ENCODE measurements at regions not wholly inside any gene's neighbourhood (a gene's known extent, or its start where the extent isn't known, plus 50 kb on each side); places are given as distances from the start of the nearest gene placed in this dataset.

GRCh38 chr11:92886243-92886905, 83.1 kb upstream of the MTNR1B start:
- peak; percentile 63 for DNase-seq

GRCh38 chr11:92888696-92889095, 80.8 kb upstream of the MTNR1B start:
- peak; percentile 4 for DNase-seq

- DNase-seq, result no peak
Observed at GRCh38 chr11:92890846-92891245, 78.6 kb upstream of the MTNR1B start.

DNA sequence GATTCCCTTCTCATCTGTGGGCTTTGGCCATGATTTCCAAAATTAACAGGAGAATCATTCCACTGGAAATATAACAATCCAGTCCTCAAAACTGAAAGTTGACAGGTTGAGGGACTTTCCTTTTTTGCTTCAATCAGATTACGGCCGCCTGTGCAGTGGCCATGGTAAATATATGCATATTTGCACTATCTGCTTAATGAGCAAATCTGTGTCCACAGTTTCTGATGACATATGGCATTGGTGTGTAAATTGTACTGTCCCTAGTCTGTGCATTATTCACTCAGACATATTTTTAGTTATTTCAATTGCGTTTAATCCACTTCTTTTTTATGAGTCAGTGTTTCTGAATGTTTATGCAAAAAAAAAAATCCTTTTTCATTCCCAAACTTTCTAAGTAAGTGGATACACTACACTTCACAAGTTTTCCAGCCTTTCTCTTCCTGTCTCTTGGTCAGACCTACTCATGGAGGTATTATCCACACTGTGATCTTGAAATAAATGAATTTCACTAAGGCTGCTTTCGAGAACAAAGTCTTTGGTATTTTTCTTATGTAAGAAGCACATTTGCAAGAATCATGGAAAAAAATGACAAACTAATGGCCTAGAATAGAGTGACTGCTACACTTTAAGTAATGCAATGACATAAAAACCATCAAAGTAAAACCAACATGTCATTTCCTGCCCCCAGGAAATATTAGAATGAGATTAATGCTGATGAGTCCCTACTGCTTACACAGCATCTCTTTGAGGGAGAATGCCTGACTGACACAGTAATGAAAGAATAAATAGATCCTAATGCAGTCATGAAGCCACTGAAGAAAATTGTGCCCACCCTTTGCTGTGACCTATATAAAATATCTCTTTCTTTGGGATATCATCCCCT, 76.4 kb upstream of the MTNR1B start:
- no peak for DNase-seq

- no peak for DNase-seq
Observed at GRCh38 chr11:92894197-92894596, 75.3 kb upstream of the MTNR1B start.

- DNase-seq, result no peak
Observed at GRCh38 chr11:92897487-92897886, 72.0 kb upstream of the MTNR1B start.

DNA sequence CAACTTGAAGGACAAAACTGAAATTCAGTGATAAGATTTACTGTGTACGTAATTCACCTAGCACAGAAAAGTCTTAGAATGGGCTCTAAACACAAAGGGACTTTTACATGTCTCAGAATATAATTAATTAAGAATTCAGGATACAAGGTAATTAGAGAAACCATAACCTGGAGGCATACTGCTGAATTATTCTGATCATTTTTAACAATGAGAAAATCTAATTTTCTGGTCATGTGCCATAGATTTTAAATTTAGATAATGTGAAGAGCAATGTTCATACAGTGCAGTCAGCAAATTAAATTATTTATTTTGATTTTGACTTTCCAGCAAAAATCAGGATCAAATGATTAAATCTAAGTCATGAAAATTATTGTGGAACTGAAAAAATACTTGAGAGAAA, 67.0 kb upstream of the MTNR1B start:
- DNase-seq, result no peak

DNA sequence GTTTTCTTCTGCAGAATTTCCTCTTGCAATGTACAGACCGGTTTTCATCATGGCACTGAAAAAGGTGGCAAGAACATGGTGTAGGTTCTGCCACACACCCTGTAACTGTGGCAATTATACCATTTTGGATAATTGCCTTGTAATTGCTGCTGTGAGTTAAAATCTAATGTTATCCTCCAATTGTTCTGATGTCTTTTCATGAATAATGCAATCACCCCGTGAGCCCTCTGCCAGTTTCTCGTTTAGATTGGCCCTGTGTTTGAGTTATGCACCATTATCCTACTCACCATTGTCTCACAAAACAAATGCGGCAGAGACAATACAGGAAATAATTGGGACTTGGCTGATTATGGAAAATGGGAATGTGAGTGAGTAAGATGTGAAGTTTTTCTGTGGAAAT, 61.8 kb upstream of the MTNR1B start:
- DNase-seq, result no peak

- no peak for DNase-seq
Observed at GRCh38 chr11:92909214-92909613, 60.2 kb upstream of the MTNR1B start.

GRCh38 chr11:92911478-92911877, 58.0 kb upstream of the MTNR1B start:
- DNase-seq, result no peak

- DNase-seq, result no peak
Observed at GRCh38 chr11:92915551-92915950, 53.9 kb upstream of the MTNR1B start.

GRCh38 chr11:92916299-92916698, 53.2 kb upstream of the MTNR1B start:
- DNase-seq, result no peak

DNA sequence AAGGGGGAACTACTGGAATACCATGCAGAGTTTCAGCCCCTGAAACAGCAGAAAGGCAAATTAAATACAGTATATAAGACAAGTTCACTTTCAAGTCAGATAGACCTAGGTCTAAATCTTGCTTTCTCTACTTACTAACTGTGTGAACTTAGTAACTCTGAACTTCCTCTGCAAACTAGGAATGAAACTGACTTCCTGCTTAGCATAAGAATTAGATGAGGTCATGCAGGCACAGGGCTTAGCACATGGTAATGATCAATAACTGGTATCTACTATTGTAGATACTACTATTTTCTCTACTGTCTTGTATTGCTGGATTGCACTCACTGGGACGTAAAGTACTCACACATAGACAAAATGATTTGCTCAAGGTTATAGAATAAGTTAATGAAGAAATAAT, 51.5 kb upstream of the MTNR1B start:
- DNase-seq, result no peak

GRCh38 chr11:92919048-92919447, 50.4 kb upstream of the MTNR1B start:
- no peak for DNase-seq

Measured in hematopoietic multipotent progenitor cell treated with erythropoietin and hydrocortisone succinate and interleukin-3 and kit ligand, for 6 days (in vitro differentiated cells).